Ascending aorta (tissue), 2 donors: ENCODE measurements at regions not wholly inside any gene's neighbourhood (a gene's known extent, or its start where the extent isn't known, plus 50 kb on each side); places are given as distances from the start of the nearest gene placed in this dataset.

Source experiments
- DNase-seq, 2 donors: peaks; one replicate each; pipeline ENCODE4 v3.0.0-alpha.2; 2019; ENCODE audit warnings: low spot score in 2 of 2
- H3K27ac ChIP-seq, 2 donors: fragments of 200-600 bp; sonication (generic); one replicate each; pipeline ENCODE4 v1.5.1; 2016 to 2017; ENCODE audit warnings: mild to moderate bottlenecking in 1 of 2
- H3K27me3 ChIP-seq: fragments of 200-600 bp; sonication (generic); one replicate; pipeline ENCODE4 v1.5.1; 2017
- H3K36me3 ChIP-seq, 2 donors: fragments of 200-600 bp; sonication (generic); one replicate each; pipeline ENCODE4 v1.5.1; 2016
- H3K4me1 ChIP-seq, 2 donors: fragments of 200-600 bp; sonication (generic); one replicate each; pipeline ENCODE4 v1.5.1; 2016 to 2017; ENCODE audit warnings: mild to moderate bottlenecking in 1 of 2
- H3K4me3 ChIP-seq, 2 donors: fragments of 200-600 bp; sonication (generic); one replicate each; pipeline ENCODE4 v1.5.1; 2016 to 2017; ENCODE audit warnings: mild to moderate bottlenecking in 1 of 2
- H3K9me3 ChIP-seq, 2 donors: fragments of 200-600 bp; sonication (generic); one replicate each; pipeline ENCODE4 v1.5.1; 2016
- intact Hi-C: fragments of 100-400 bp; cut with DNase I; formaldehyde crosslinking; loops from one replicate; pipeline ENCODE4 v1.15.1; 2023
- TF ChIP-seq, protein P1 (sequence below), 3 experiments: fragments of 200-600 bp in 2 of 3; fragments of 450-650 bp in 1 of 3; sonication (generic) in 2 of 3; IDR thresholded peaks; one replicate each; pipeline ENCODE4 v1.5.1; 2016 to 2019; ENCODE audit warnings: antibody characterized with exemption in 3 of 3, mild to moderate bottlenecking in 1 of 3, moderate library complexity in 1 of 3

DNA sequence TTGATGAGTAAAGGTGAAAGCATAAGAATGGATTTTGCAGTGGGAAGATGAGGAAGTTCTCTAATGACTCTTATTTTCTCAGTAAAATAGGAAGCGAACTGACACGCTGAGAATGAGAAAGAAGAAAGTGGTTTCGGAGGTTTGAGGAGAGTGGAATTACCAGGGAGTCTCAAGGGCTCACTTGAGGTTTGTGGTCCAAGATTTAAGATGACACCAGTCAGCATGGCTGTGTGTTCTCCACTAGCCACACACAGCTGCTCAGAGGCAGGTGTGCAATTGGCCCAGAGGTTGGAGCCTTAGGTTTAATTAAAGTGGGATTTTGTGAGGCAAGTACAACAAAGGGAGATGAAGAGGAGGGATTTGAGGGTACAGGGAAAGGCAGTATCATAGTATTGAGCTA, 99.6 kb upstream of the NBEA start:
- TF ChIP-seq, protein P1, sequence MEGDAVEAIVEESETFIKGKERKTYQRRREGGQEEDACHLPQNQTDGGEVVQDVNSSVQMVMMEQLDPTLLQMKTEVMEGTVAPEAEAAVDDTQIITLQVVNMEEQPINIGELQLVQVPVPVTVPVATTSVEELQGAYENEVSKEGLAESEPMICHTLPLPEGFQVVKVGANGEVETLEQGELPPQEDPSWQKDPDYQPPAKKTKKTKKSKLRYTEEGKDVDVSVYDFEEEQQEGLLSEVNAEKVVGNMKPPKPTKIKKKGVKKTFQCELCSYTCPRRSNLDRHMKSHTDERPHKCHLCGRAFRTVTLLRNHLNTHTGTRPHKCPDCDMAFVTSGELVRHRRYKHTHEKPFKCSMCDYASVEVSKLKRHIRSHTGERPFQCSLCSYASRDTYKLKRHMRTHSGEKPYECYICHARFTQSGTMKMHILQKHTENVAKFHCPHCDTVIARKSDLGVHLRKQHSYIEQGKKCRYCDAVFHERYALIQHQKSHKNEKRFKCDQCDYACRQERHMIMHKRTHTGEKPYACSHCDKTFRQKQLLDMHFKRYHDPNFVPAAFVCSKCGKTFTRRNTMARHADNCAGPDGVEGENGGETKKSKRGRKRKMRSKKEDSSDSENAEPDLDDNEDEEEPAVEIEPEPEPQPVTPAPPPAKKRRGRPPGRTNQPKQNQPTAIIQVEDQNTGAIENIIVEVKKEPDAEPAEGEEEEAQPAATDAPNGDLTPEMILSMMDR (IDR thresholded peaks at IDR 0.05), result no peak
- no peak overlapping the region for H3K27ac ChIP-seq
- H3K9me3 ChIP-seq, result no peaks in the 10 kb centered on the region
- intact Hi-C loops, result no loop called here
- no peaks in the 10 kb centered on the region for H3K36me3 ChIP-seq
- DNase-seq, result no peak
- H3K4me1 ChIP-seq, result no peaks in the 10 kb centered on the region
- H3K4me3 ChIP-seq, result no peak overlapping the region
- H3K27me3 ChIP-seq, result no peaks in the 10 kb centered on the region

- H3K27me3 ChIP-seq, result no peaks in the 10 kb centered on the region
- H3K27ac ChIP-seq, result no peak overlapping the region
- intact Hi-C loops, result no loop called here
- H3K4me3 ChIP-seq, result no peak overlapping the region
- no peak for DNase-seq
- H3K9me3 ChIP-seq, result no peaks in the 10 kb centered on the region
- no peaks in the 10 kb centered on the region for H3K36me3 ChIP-seq
- TF ChIP-seq, protein P1 (IDR thresholded peaks at IDR 0.05), result no peak
- no peaks in the 10 kb centered on the region for H3K4me1 ChIP-seq
These were observed 94.3 kb upstream of the NBEA start for GRCh38 chr13:34847766-34848165.

DNA sequence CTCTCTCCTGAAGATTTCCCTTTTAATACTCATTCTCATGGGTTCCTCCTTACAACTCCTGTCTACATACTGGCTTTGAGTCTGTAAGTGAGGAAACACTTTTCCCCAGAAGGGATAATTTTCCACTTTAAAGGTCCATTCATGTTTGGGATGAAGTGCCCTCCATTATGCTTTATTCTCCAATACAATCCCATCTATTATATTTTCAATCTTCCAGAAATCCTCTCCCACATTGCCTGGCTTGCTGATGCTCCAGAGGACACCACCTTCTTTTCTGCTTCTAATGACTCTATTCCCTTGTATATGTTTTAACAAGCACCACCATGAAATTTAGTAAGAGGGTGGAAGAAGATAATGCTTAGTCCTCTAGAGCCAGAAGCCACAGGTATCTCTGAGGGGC, 92.7 kb upstream of the NBEA start:
- Histone ChIP-seq H3K27me3 (no peaks in the 10 kb centered on the region), H3K4me3 (no peak overlapping the region), H3K9me3 (no peaks in the 10 kb centered on the region), H3K27ac (no peak overlapping the region), H3K36me3 (no peaks in the 10 kb centered on the region), H3K4me1 (no peaks in the 10 kb centered on the region)
- TF ChIP-seq, protein P1 (IDR thresholded peaks at IDR 0.05), result no peak
- DNase-seq, result no peak
- intact Hi-C loops, result no loop called here

GRCh38 chr13:34853161-34853560, 88.9 kb upstream of the NBEA start:
- TF ChIP-seq, protein P1 (IDR thresholded peaks at IDR 0.05), result no peak
- no peaks in the 10 kb centered on the region for H3K9me3 ChIP-seq
- no peaks in the 10 kb centered on the region for H3K27me3 ChIP-seq
- no peak overlapping the region for H3K4me3 ChIP-seq
- H3K27ac ChIP-seq, result no peak overlapping the region
- DNase-seq, result no peak
- intact Hi-C loops, result no loop called here
- H3K36me3 ChIP-seq, result no peaks in the 10 kb centered on the region
- H3K4me1 ChIP-seq, result no peaks in the 10 kb centered on the region

GRCh38 chr13:34857558-34858325, 84.3 kb upstream of the NBEA start:
- no peak overlapping the region for H3K4me3 ChIP-seq
- no peaks in the 10 kb centered on the region for H3K4me1 ChIP-seq
- TF ChIP-seq, protein P1 (IDR thresholded peaks at IDR 0.05), result no peak
- H3K27ac ChIP-seq, result no peak overlapping the region
- no peaks in the 10 kb centered on the region for H3K36me3 ChIP-seq
- no peaks in the 10 kb centered on the region for H3K9me3 ChIP-seq
- no peak for DNase-seq
- intact Hi-C loops, result no loop called here
- H3K27me3 ChIP-seq, result no peaks in the 10 kb centered on the region

- H3K27ac ChIP-seq, result no peak overlapping the region
- no peak for DNase-seq
- no peaks in the 10 kb centered on the region for H3K4me1 ChIP-seq
- no peaks in the 10 kb centered on the region for H3K36me3 ChIP-seq
- TF ChIP-seq, protein P1 (IDR thresholded peaks at IDR 0.05), result no peak
- no peak overlapping the region for H3K4me3 ChIP-seq
- intact Hi-C loops, result no loop called here
- H3K9me3 ChIP-seq, result no peaks in the 10 kb centered on the region
- H3K27me3 ChIP-seq, result no peaks in the 10 kb centered on the region
These were observed 79.8 kb upstream of the NBEA start for GRCh38 chr13:34862311-34862710.
